ENCODE measurements at regions not wholly inside any gene's neighbourhood (a gene's known extent, or its start where the extent isn't known, plus 50 kb on each side); places are given as distances from the start of the nearest gene placed in this dataset.
"Not testable (repeated sequence)": the region's sequence is repeated elsewhere in the genome, so short reads cannot be mapped to it uniquely, and the experiment has no call there.

GRCh38 chr22:47307822-47308221, 545.4 kb downstream of the TBC1D22A start:
- no peak overlapping the region for H3K27ac ChIP-seq
- H3K9me3 ChIP-seq (ENCODE audit: low read depth, low read length), result no peaks in the 10 kb centered on the region
- no peaks in the 10 kb centered on the region for H3K36me3 ChIP-seq (ENCODE audit: insufficient read depth, low read length)
- no peak for DNase-seq (ENCODE audit: low read depth, low spot score)
- H3K9ac ChIP-seq (ENCODE audit: insufficient read length), result no peak overlapping the region
- no peak overlapping the region for H3K4me3 ChIP-seq
- TF ChIP-seq POLR2AphosphoS5 (IDR thresholded peaks at IDR 0.05; ENCODE audit: borderline replicate concordance, low read depth, low read length) (no peak), EZH2 (IDR thresholded peaks at IDR 0.05) (no peak), FOXP2 (optimal IDR thresholded peaks at IDR 0.05; ENCODE audit: control extremely low read depth, extremely low read length, insufficient read depth) (no peak)

DNA sequence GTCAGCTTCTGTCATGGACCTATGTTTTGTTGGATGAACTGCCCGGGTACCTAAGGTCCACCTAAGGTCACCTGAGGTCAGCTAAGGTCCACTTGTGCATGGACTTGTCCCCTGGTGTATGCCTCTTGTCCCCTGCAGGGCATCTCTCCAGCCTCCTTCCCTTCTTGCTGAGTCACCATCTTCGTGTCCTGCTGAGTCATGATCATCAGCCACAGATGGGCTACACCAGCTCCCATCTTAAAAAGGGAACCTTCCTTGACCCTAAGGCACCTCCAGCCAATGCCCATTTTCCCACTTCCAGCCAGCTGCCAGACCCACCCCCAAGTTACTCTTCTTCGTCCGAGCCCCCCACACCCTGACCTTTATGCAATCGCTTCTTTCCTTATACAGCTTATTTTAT, 544.9 kb downstream of the TBC1D22A start:
- no peak overlapping the region for H3K9ac ChIP-seq (ENCODE audit: insufficient read length)
- TF ChIP-seq POLR2AphosphoS5 (IDR thresholded peaks at IDR 0.05; ENCODE audit: borderline replicate concordance, low read depth, low read length) (no peak), FOXP2 (optimal IDR thresholded peaks at IDR 0.05; ENCODE audit: control extremely low read depth, extremely low read length, insufficient read depth) (no peak), EZH2 (IDR thresholded peaks at IDR 0.05) (no peak)
- H3K36me3 ChIP-seq (ENCODE audit: insufficient read depth, low read length), result no peaks in the 10 kb centered on the region
- H3K4me3 ChIP-seq, result no peak overlapping the region
- DNase-seq (ENCODE audit: low read depth, low spot score), result no peak
- no peaks in the 10 kb centered on the region for H3K9me3 ChIP-seq (ENCODE audit: low read depth, low read length)
- no peak overlapping the region for H3K27ac ChIP-seq

- no peak for DNase-seq (ENCODE audit: low read depth, low spot score)
- Histone ChIP-seq H3K4me3 (no peak overlapping the region), H3K27ac (no peak overlapping the region), H3K9ac (ENCODE audit: insufficient read length) (no peak overlapping the region), H3K9me3 (ENCODE audit: low read depth, low read length) (no peaks in the 10 kb centered on the region), H3K36me3 (ENCODE audit: insufficient read depth, low read length) (no peaks in the 10 kb centered on the region)
- TF ChIP-seq EZH2 (IDR thresholded peaks at IDR 0.05) (no peak), POLR2AphosphoS5 (IDR thresholded peaks at IDR 0.05; ENCODE audit: borderline replicate concordance, low read depth, low read length) (no peak), FOXP2 (optimal IDR thresholded peaks at IDR 0.05; ENCODE audit: control extremely low read depth, extremely low read length, insufficient read depth) (no peak)
These were observed 542.4 kb downstream of the TBC1D22A start for GRCh38 chr22:47304854-47305253.

DNA sequence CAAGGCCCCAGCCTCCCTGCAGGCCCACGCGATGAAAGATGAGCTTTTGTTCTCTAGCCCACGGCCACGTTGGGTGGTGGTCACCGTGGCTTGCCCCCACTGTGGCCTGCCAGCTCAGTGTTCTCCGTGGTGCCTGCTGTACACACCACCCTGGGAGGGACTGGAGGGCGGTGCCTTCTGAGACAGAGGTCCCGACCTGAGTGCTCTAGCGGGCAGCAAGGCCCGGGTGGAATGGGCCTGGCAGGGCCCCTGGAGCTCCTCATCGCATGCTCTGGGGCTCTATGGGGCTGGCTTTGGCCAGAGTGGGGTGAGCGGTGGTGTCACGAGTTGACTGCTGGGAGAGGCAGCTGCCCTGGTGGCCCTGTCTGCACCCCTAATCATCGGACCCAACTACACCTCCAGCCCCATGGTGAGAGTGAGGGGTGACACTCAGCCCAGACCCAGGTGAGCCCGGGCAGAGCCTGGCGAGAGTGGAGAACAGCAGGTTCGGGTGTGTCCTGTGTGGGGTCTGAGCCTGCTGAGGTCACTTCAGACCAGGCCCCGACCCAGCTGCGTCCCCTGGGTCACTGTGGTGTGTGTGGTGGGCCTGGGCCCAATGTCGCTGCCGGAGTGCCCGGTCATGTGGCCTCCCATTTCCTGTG, 541.9 kb downstream of the TBC1D22A start:
- no peak overlapping the region for H3K4me3 ChIP-seq
- H3K27ac ChIP-seq, result no peak overlapping the region
- no peak overlapping the region for H3K9ac ChIP-seq (ENCODE audit: insufficient read length)
- TF ChIP-seq POLR2AphosphoS5 (IDR thresholded peaks at IDR 0.05; ENCODE audit: borderline replicate concordance, low read depth, low read length) (no peak), EZH2 (IDR thresholded peaks at IDR 0.05) (no peak), FOXP2 (optimal IDR thresholded peaks at IDR 0.05; ENCODE audit: control extremely low read depth, extremely low read length, insufficient read depth) (no peak)
- H3K9me3 ChIP-seq (ENCODE audit: low read depth, low read length), result no peaks in the 10 kb centered on the region
- no peaks in the 10 kb centered on the region for H3K36me3 ChIP-seq (ENCODE audit: insufficient read depth, low read length)
- no peak for DNase-seq (ENCODE audit: low read depth, low spot score)

GRCh38 chr22:47303161-47303890, 540.9 kb downstream of the TBC1D22A start:
- H3K27ac ChIP-seq, result no peak overlapping the region
- no peak overlapping the region for H3K9ac ChIP-seq (ENCODE audit: insufficient read length)
- DNase-seq (ENCODE audit: low read depth, low spot score), result no peak
- H3K4me3 ChIP-seq, result no peak overlapping the region
- no peaks in the 10 kb centered on the region for H3K36me3 ChIP-seq (ENCODE audit: insufficient read depth, low read length)
- TF ChIP-seq FOXP2 (optimal IDR thresholded peaks at IDR 0.05; ENCODE audit: control extremely low read depth, extremely low read length, insufficient read depth) (no peak), POLR2AphosphoS5 (IDR thresholded peaks at IDR 0.05; ENCODE audit: borderline replicate concordance, low read depth, low read length) (no peak), EZH2 (IDR thresholded peaks at IDR 0.05) (no peak)
- H3K9me3 ChIP-seq (ENCODE audit: low read depth, low read length), result no peaks in the 10 kb centered on the region

- H3K36me3 ChIP-seq (ENCODE audit: insufficient read depth, low read length); DNase-seq (ENCODE audit: low read depth, low spot score); H3K9ac ChIP-seq (ENCODE audit: insufficient read length); H3K4me3 ChIP-seq; H3K9me3 ChIP-seq (ENCODE audit: low read depth, low read length); H3K27ac ChIP-seq: not testable (repeated sequence)
These were observed 540.1 kb downstream of the TBC1D22A start for GRCh38 chr22:47302587-47302986.

DNA sequence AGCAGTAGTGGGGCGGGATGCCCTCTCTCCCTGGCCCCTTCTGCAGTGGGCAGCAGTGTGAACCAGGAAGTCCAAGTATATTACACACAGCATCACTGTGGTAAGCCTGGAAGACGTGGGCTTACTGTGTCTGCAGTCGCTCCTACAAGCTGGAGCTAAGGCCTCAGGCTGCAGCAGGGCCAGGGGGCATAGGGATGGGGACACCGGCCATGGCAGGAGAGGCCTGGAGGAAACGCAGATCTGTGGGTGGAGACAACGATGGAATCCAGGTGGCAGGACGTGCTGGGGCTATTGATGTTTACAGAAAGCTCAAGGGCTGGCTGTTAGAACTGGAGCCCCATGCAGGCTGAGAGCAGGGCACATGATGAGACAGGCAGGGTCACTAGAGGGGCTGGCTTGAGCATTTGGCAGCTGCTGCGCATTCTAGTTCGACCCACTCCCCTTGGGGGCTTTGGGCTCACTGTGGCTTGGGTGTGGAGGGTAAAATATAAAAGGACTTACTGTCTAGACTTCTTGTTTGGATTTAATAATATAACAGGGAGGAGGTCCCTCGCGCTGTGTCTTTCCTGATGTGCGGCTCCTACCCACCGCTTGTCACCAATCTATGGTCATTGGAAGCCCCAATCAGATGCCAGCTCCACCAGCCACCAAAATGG, 539.5 kb downstream of the TBC1D22A start:
- no peaks in the 10 kb centered on the region for H3K36me3 ChIP-seq (ENCODE audit: insufficient read depth, low read length)
- H3K9me3 ChIP-seq (ENCODE audit: low read depth, low read length), result no peaks in the 10 kb centered on the region
- no peak for DNase-seq (ENCODE audit: low read depth, low spot score)
- H3K9ac ChIP-seq (ENCODE audit: insufficient read length), result no peak overlapping the region
- H3K4me3 ChIP-seq, result no peak overlapping the region
- no peak overlapping the region for H3K27ac ChIP-seq
- no peak for TF ChIP-seq EZH2 (IDR thresholded peaks at IDR 0.05)
- TF ChIP-seq POLR2AphosphoS5 (IDR thresholded peaks at IDR 0.05; ENCODE audit: borderline replicate concordance, low read depth, low read length), result no peak
- no peak for TF ChIP-seq FOXP2 (optimal IDR thresholded peaks at IDR 0.05; ENCODE audit: control extremely low read depth, extremely low read length, insufficient read depth)

DNA sequence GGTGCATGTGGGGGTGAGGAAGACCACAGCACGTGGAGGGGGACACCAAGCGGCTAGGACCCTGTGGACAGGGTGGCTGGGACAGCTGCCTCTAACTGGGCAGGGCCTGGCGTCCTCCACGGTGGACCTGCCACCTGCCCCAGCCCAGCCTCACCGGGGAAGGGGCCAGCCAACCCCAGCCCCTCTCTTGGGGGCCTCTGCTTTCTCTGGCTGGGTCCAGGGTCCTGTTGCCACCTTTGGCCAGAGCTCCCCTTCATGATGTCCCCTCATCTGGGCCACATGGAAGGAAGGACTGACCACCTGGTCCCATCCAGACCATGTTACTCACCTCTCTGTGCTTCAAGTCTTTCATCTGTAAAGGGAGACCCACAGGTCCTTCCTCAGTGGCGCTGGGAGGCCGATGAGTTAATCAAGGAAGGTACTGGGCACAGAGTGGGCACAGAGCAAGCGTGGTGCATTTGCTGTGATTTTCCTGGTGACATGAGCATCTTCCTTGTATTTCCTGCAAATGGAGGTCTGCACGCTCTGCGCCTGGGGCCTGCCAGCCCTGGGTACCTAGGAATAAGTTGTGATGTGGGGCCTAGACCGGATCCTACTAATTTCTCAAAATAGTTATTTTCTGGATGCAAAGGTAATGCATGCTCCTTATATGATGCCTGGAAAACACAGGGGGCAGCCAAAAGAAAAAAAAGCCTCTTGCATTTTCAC, 538.4 kb downstream of the TBC1D22A start:
- no peak for TF ChIP-seq POLR2AphosphoS5 (IDR thresholded peaks at IDR 0.05; ENCODE audit: borderline replicate concordance, low read depth, low read length)
- TF ChIP-seq EZH2 (IDR thresholded peaks at IDR 0.05), result no peak
- TF ChIP-seq FOXP2 (optimal IDR thresholded peaks at IDR 0.05; ENCODE audit: control extremely low read depth, extremely low read length, insufficient read depth), result no peak

More for the DNA sequence above, 538.4 kb downstream of the TBC1D22A start:
- DNase-seq (ENCODE audit: low read depth, low spot score), result no peak
- H3K9me3 ChIP-seq (ENCODE audit: low read depth, low read length), result no peaks in the 10 kb centered on the region
- no peak overlapping the region for H3K9ac ChIP-seq (ENCODE audit: insufficient read length)
- H3K4me3 ChIP-seq, result no peak overlapping the region
- no peak overlapping the region for H3K27ac ChIP-seq
- no peaks in the 10 kb centered on the region for H3K36me3 ChIP-seq (ENCODE audit: insufficient read depth, low read length)
